Activated T-helper 17 cell treated with anti-CD3 and anti-CD28 coated beads, Interleukin-2, amount 50 U/mL, for 72 hours (primary cell): ENCODE measurements at regions not wholly inside any gene's neighbourhood (a gene's known extent, or its start where the extent isn't known, plus 50 kb on each side); places are given as distances from the start of the nearest gene placed in this dataset.
"Not testable (repeated sequence)": the region's sequence is repeated elsewhere in the genome, so short reads cannot be mapped to it uniquely, and the experiment has no call there.

ENCODE experiments used
- ATAC-seq: fragments of 150-1000 bp; cut with Tn5 transposase; replicated peaks from 2 replicates; pipeline ENCODE4 v1.10.0; 2021; ENCODE audit warnings: mild to moderate bottlenecking, moderate library complexity
- H3K27ac Mint-ChIP-seq: one replicate; pipeline ENCODE4 v1.8.0; 2022; ENCODE audit warnings: mixed read lengths
- H3K27me3 Mint-ChIP-seq: one replicate; pipeline ENCODE4 v1.8.0; 2022; ENCODE audit warnings: mixed read lengths
- H3K36me3 Mint-ChIP-seq: one replicate; pipeline ENCODE4 v1.8.0; 2022; ENCODE audit warnings: low read depth, mild to moderate bottlenecking, mixed read lengths
- H3K4me1 Mint-ChIP-seq: one replicate; pipeline ENCODE4 v1.8.0; 2022; ENCODE audit warnings: mixed read lengths
- H3K4me3 Mint-ChIP-seq: one replicate; pipeline ENCODE4 v1.8.0; 2022; ENCODE audit warnings: mild to moderate bottlenecking, mixed read lengths
- H3K9me3 Mint-ChIP-seq: one replicate; pipeline ENCODE4 v1.8.0; 2022; ENCODE audit warnings: mixed read lengths

GRCh38 chrX:13250826-13251580 is 68.8 kb downstream of the ATXN3L start:
- no peak for ATAC-seq
- peaks cover 3% of the 10 kb centered on the region for H3K4me1 Mint-ChIP-seq
- no peak overlapping the region for H3K27ac Mint-ChIP-seq
- no peaks in the 10 kb centered on the region for H3K9me3 Mint-ChIP-seq
- H3K27me3 Mint-ChIP-seq = no peaks in the 10 kb centered on the region
- no peak overlapping the region for H3K4me3 Mint-ChIP-seq
- H3K36me3 Mint-ChIP-seq = no peaks in the 10 kb centered on the region

GRCh38 chrX:13248867-13249486 is 70.9 kb downstream of the ATXN3L start:
- H3K27me3 Mint-ChIP-seq = no peaks in the 10 kb centered on the region
- no peak overlapping the region for H3K4me3 Mint-ChIP-seq
- peaks cover under 1% of the 10 kb centered on the region for H3K4me1 Mint-ChIP-seq
- H3K9me3 Mint-ChIP-seq = no peaks in the 10 kb centered on the region
- H3K36me3 Mint-ChIP-seq = no peaks in the 10 kb centered on the region
- H3K27ac Mint-ChIP-seq = no peak overlapping the region
- ATAC-seq = no peak

- no peak for ATAC-seq
- Mint-ChIP-seq H3K9me3 (no peaks in the 10 kb centered on the region), H3K27me3 (no peaks in the 10 kb centered on the region), H3K4me1 (no peaks in the 10 kb centered on the region), H3K4me3 (no peak overlapping the region), H3K27ac (no peak overlapping the region), H3K36me3 (no peaks in the 10 kb centered on the region)
Measured at GRCh38 chrX:13239272-13239671, 80.6 kb downstream of the ATXN3L start.

GRCh38 chrX:13235930-13236329 is 83.9 kb downstream of the ATXN3L start:
- no peak overlapping the region for H3K27ac Mint-ChIP-seq
- H3K9me3 Mint-ChIP-seq = no peaks in the 10 kb centered on the region
- H3K36me3 Mint-ChIP-seq = no peaks in the 10 kb centered on the region
- no peak overlapping the region for H3K4me3 Mint-ChIP-seq
- no peaks in the 10 kb centered on the region for H3K4me1 Mint-ChIP-seq
- H3K27me3 Mint-ChIP-seq = no peaks in the 10 kb centered on the region
- ATAC-seq = no peak

- no peaks in the 10 kb centered on the region for H3K9me3 Mint-ChIP-seq
- no peak overlapping the region for H3K4me3 Mint-ChIP-seq
- ATAC-seq = no peak
- H3K4me1 Mint-ChIP-seq = no peaks in the 10 kb centered on the region
- no peaks in the 10 kb centered on the region for H3K27me3 Mint-ChIP-seq
- no peaks in the 10 kb centered on the region for H3K36me3 Mint-ChIP-seq
- no peak overlapping the region for H3K27ac Mint-ChIP-seq
Measured at GRCh38 chrX:13232484-13232883, 87.4 kb downstream of the ATXN3L start.

GRCh38 chrX:13226214-13226613 is 93.6 kb downstream of the ATXN3L start:
- Mint-ChIP-seq H3K4me3 (no peak overlapping the region), H3K4me1 (no peaks in the 10 kb centered on the region), H3K36me3 (no peaks in the 10 kb centered on the region), H3K27ac (no peak overlapping the region), H3K27me3 (no peaks in the 10 kb centered on the region), H3K9me3 (no peaks in the 10 kb centered on the region)
- ATAC-seq = no peak

GRCh38 chrX:13223868-13224567 is 95.8 kb downstream of the ATXN3L start:
- no peaks in the 10 kb centered on the region for H3K9me3 Mint-ChIP-seq
- no peaks in the 10 kb centered on the region for H3K27me3 Mint-ChIP-seq
- no peaks in the 10 kb centered on the region for H3K4me1 Mint-ChIP-seq
- no peak overlapping the region for H3K4me3 Mint-ChIP-seq
- ATAC-seq = no peak
- no peak overlapping the region for H3K27ac Mint-ChIP-seq
- H3K36me3 Mint-ChIP-seq = no peaks in the 10 kb centered on the region

GRCh38 chrX:13220916-13221315 is 98.9 kb downstream of the ATXN3L start:
- Mint-ChIP-seq H3K27me3 (no peaks in the 10 kb centered on the region), H3K36me3 (no peaks in the 10 kb centered on the region), H3K4me3 (no peak overlapping the region), H3K9me3 (no peaks in the 10 kb centered on the region), H3K27ac (no peak overlapping the region), H3K4me1 (no peaks in the 10 kb centered on the region)
- ATAC-seq = peak; percentile 12

- Mint-ChIP-seq H3K27me3 (no peaks in the 10 kb centered on the region), H3K27ac (no peak overlapping the region), H3K4me1 (no peaks in the 10 kb centered on the region), H3K4me3 (no peak overlapping the region), H3K9me3 (no peaks in the 10 kb centered on the region), H3K36me3 (no peaks in the 10 kb centered on the region)
- no peak for ATAC-seq
Measured at GRCh38 chrX:13219991-13220764, 99.7 kb downstream of the ATXN3L start.

- Mint-ChIP-seq H3K4me3 (no peak overlapping the region), H3K36me3 (no peaks in the 10 kb centered on the region), H3K4me1 (no peaks in the 10 kb centered on the region), H3K27me3 (no peaks in the 10 kb centered on the region), H3K9me3 (no peaks in the 10 kb centered on the region), H3K27ac (no peak overlapping the region)
- ATAC-seq = no peak
Measured at GRCh38 chrX:13218758-13219157, 101.1 kb downstream of the ATXN3L start.

GRCh38 chrX:13216139-13216538 is 103.7 kb downstream of the ATXN3L start:
- H3K4me3 Mint-ChIP-seq = no peak overlapping the region
- H3K36me3 Mint-ChIP-seq = no peaks in the 10 kb centered on the region
- H3K9me3 Mint-ChIP-seq = no peaks in the 10 kb centered on the region
- H3K27ac Mint-ChIP-seq = no peak overlapping the region
- no peaks in the 10 kb centered on the region for H3K27me3 Mint-ChIP-seq
- no peak for ATAC-seq
- no peaks in the 10 kb centered on the region for H3K4me1 Mint-ChIP-seq

- Mint-ChIP-seq H3K9me3 (no peaks in the 10 kb centered on the region), H3K4me1 (no peaks in the 10 kb centered on the region), H3K4me3 (no peak overlapping the region), H3K27me3 (no peaks in the 10 kb centered on the region), H3K27ac (no peak overlapping the region), H3K36me3 (no peaks in the 10 kb centered on the region)
- ATAC-seq = no peak
Measured at GRCh38 chrX:13215729-13216128, 104.1 kb downstream of the ATXN3L start.

- Mint-ChIP-seq H3K9me3 (no peaks in the 10 kb centered on the region), H3K4me3 (no peak overlapping the region), H3K4me1 (no peaks in the 10 kb centered on the region), H3K27me3 (no peaks in the 10 kb centered on the region), H3K36me3 (no peaks in the 10 kb centered on the region), H3K27ac (no peak overlapping the region)
- ATAC-seq = no peak
Measured at GRCh38 chrX:13212191-13212651, 107.6 kb downstream of the ATXN3L start.

- H3K4me1 Mint-ChIP-seq = not testable (repeated sequence)
Measured at GRCh38 chrX:13210142-13210541, 109.7 kb downstream of the ATXN3L start.

More at GRCh38 chrX:13210142-13210541, 109.7 kb downstream of the ATXN3L start:
- H3K27ac Mint-ChIP-seq, H3K9me3 Mint-ChIP-seq, H3K36me3 Mint-ChIP-seq, ATAC-seq, H3K27me3 Mint-ChIP-seq, H3K4me3 Mint-ChIP-seq: not testable (repeated sequence)
